Suprapubic skin (tissue), 4 donors: ENCODE measurements at regions not wholly inside any gene's neighbourhood (a gene's known extent, or its start where the extent isn't known, plus 50 kb on each side); places are given as distances from the start of the nearest gene placed in this dataset.

ENCODE experiments used
- DNase-seq, 2 donors: peaks; one replicate each; pipeline ENCODE4 v3.0.0-alpha.2; 2019; ENCODE audit warnings: low spot score in 2 of 2
- H3K27ac ChIP-seq: fragments of 200-600 bp; sonication (generic); one replicate; pipeline ENCODE4 v1.5.1; 2019
- H3K27me3 ChIP-seq: fragments of 200-600 bp; sonication (generic); one replicate; pipeline ENCODE4 v1.5.1; 2019
- H3K36me3 ChIP-seq: fragments of 200-600 bp; sonication (generic); one replicate; pipeline ENCODE4 v1.5.1; 2019
- H3K4me1 ChIP-seq: fragments of 200-600 bp; sonication (generic); one replicate; pipeline ENCODE4 v1.5.1; 2019
- H3K4me3 ChIP-seq: fragments of 200-600 bp; sonication (generic); one replicate; pipeline ENCODE4 v1.5.1; 2019; ENCODE audit warnings: mild to moderate bottlenecking
- H3K9me3 ChIP-seq: fragments of 200-600 bp; sonication (generic); one replicate; pipeline ENCODE4 v1.5.1; 2019
- EP300 ChIP-seq: sonication (generic); formaldehyde crosslinking; IDR thresholded peaks from one replicate; pipeline ENCODE4 v1.6.1; 2017; ENCODE audit warnings: antibody characterized with exemption
- POLR2A ChIP-seq, 2 donors: fragments of 450-650 bp; IDR thresholded peaks; one replicate each; pipeline ENCODE4 v1.6.1; 2017; ENCODE audit warnings: antibody characterized with exemption in 2 of 2, mild to moderate bottlenecking in 2 of 2, moderate library complexity in 2 of 2
- POLR2AphosphoS5 ChIP-seq, 3 donors: sonication (generic); formaldehyde crosslinking; IDR thresholded peaks; one replicate each; pipeline ENCODE4 v1.6.1; 2017; ENCODE audit warnings: antibody characterized with exemption in 3 of 3
- WGBS: methylation state at CpG from one replicate; pipeline ENCODE4 v1.1.5; 2018; 5-methylcytosine and 5-hydroxymethylcytosine counted together
- TF ChIP-seq, protein P1 (sequence below), 2 donors: fragments of 200-600 bp in 1 of 2; fragments of 450-650 bp in 1 of 2; sonication (generic) in 1 of 2; IDR thresholded peaks; one replicate each; pipeline ENCODE4 v1.5.1; 2016 to 2019; ENCODE audit warnings: antibody characterized with exemption in 2 of 2, mild to moderate bottlenecking in 1 of 2, moderate library complexity in 1 of 2

DNA sequence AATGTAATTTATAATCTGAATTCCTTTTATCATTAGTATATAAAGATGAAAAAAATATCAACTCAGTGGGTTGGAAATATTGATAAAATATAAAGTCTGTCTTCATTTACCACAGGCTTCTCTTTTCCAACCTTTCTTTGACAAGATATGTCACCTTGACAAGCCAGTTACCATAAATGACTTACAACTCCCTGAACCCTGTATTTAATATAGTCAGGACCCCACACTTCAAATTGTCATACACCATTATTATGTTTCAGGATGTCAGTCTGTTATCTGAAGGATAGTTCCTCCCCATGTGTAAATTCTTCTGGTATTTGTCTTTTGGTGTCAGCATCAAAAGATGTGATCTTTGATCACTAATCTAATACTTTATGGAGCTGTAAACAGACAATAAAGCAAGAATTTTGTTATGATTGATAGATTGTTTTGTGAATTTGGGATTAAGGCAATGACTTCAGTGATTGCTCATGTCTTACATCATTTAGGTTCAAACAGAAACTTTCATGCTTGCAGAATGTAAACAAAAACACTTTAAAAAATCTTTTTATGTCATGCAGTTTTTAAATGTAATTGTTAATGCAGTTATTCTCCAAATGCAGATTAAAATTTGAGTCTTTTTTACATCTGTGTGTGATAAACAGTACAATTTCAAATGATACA lies 503.5 kb upstream of the BCHE start:
- Histone ChIP-seq H3K27me3 (no peaks in the 10 kb centered on the region), H3K4me1 (no peaks in the 10 kb centered on the region), H3K36me3 (no peaks in the 10 kb centered on the region), H3K4me3 (no peak overlapping the region), H3K27ac (no peak overlapping the region), H3K9me3 (no peaks in the 10 kb centered on the region)
- no peak for TF ChIP-seq EP300
- DNase-seq = no peak

DNA sequence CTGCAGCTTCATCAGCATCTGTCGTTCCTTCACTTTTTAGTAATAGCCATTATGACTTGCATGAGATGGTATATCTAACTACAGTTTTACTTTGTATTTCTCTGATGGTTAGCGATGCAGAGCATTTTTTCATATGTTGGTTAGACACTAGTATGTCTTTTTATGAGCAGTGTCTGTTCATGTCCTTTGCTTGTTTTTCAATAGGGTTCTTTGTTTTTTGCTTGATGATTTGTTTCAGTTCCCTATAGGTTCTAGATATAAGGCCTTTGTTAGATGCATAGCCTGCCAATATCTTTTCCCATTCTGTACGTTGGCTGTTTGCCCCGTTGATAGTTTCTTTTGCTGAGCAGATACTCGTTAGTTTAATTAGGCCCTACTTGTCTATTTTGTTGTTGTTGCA lies 487.2 kb upstream of the BCHE start:
- 60% methylated on average over 5 of the region's 5 CpGs for WGBS
- no peaks in the 10 kb centered on the region for H3K36me3 ChIP-seq
- H3K9me3 ChIP-seq = no peaks in the 10 kb centered on the region
- H3K27ac ChIP-seq = no peak overlapping the region
- TF ChIP-seq EP300 (no peak), POLR2A (IDR thresholded peaks at IDR 0.05) (no peak), POLR2AphosphoS5 (IDR thresholded peaks at IDR 0.05) (no peak)
- TF ChIP-seq, protein P1, sequence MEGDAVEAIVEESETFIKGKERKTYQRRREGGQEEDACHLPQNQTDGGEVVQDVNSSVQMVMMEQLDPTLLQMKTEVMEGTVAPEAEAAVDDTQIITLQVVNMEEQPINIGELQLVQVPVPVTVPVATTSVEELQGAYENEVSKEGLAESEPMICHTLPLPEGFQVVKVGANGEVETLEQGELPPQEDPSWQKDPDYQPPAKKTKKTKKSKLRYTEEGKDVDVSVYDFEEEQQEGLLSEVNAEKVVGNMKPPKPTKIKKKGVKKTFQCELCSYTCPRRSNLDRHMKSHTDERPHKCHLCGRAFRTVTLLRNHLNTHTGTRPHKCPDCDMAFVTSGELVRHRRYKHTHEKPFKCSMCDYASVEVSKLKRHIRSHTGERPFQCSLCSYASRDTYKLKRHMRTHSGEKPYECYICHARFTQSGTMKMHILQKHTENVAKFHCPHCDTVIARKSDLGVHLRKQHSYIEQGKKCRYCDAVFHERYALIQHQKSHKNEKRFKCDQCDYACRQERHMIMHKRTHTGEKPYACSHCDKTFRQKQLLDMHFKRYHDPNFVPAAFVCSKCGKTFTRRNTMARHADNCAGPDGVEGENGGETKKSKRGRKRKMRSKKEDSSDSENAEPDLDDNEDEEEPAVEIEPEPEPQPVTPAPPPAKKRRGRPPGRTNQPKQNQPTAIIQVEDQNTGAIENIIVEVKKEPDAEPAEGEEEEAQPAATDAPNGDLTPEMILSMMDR (IDR thresholded peaks at IDR 0.05) = no peak
- no peak for DNase-seq
- no peak overlapping the region for H3K4me3 ChIP-seq
- no peaks in the 10 kb centered on the region for H3K4me1 ChIP-seq
- H3K27me3 ChIP-seq = no peaks in the 10 kb centered on the region

DNA sequence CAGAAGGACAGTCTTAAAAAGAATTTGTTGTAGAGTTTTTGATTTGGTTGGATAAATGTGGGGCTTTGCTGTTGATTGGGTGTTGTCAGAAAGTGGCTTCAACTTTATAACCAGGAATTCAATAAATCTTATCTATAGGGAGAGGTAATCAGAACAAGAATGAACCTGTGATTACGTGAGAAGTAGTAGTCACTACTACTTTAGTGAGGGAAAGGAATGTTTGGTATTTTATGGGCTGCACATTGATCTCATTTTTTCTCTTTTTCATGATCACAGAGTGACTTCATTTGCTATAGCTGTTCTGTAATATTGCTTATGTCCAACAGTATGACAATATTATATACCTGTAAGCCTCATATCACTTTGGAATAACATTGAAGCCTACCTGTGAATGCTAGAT lies 485.2 kb upstream of the BCHE start:
- Histone ChIP-seq H3K36me3 (no peaks in the 10 kb centered on the region), H3K9me3 (no peaks in the 10 kb centered on the region), H3K4me1 (no peaks in the 10 kb centered on the region), H3K4me3 (no peak overlapping the region), H3K27me3 (no peaks in the 10 kb centered on the region), H3K27ac (no peak overlapping the region)
- TF ChIP-seq, protein P1 (IDR thresholded peaks at IDR 0.05) = no peak
- TF ChIP-seq POLR2AphosphoS5 (IDR thresholded peaks at IDR 0.05) = no peak
- no peak for TF ChIP-seq EP300
- no peak for TF ChIP-seq POLR2A (IDR thresholded peaks at IDR 0.05)
- WGBS = 48% methylated on average over 1 of the region's 1 CpG
- DNase-seq = no peak

DNA sequence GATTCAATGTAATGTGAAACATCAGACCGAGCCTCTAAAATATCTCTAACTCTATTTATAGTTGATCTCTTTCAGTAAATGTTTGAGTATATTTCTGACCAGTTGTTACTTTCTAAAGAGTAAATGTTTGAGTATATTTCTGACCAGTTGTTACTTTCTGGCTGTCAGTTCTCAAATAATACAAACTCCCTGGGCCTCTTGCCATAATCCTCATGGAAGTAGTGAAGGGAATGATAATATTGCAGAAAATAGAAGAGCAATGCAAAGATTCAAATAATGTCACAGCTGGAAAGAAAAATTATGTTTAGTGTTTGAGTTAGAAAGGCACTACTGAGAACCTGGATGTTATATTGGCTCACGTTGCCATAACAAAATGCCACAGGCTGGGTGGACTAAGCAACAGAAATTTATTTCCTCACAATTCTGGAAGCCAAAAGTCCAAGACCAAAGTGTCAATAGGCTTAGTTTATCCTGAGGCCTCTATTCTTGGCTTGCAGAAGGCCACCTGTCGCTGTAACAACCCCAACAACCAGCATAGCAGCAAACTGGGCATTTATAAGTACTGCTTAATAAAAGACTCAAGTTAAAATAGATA lies 470.6 kb upstream of the BCHE start:
- no peaks in the 10 kb centered on the region for H3K9me3 ChIP-seq
- 85% methylated on average over 3 of the region's 3 CpGs for WGBS

DNA sequence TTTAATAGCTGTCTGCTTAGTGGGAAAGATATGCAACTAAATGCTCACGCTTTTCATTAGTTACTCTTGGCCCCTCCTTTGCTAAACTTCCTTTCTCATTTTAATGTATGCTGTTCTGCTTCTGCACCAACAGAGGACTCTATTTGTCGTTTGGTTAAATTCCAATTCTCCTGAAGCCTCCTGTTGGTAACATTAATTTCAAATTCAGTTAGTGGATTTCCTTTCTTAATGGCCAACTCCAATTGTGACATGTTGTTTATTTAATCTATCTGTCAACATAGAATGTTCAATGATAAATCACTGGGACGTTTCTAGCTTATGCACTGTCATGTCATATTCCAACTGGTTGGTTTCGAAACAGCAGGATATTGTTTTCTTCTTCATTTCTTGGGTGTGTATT lies 467.4 kb upstream of the BCHE start:
- no peak for DNase-seq
- no peaks in the 10 kb centered on the region for H3K9me3 ChIP-seq
- H3K4me3 ChIP-seq = no peak overlapping the region
- H3K27me3 ChIP-seq = no peaks in the 10 kb centered on the region
- no peak overlapping the region for H3K27ac ChIP-seq
- H3K4me1 ChIP-seq = no peaks in the 10 kb centered on the region
- H3K36me3 ChIP-seq = no peaks in the 10 kb centered on the region
- TF ChIP-seq, protein P1 (IDR thresholded peaks at IDR 0.05) = no peak
- TF ChIP-seq EP300 (no peak), POLR2A (IDR thresholded peaks at IDR 0.05) (no peak), POLR2AphosphoS5 (IDR thresholded peaks at IDR 0.05) (no peak)
- 62% methylated on average over 4 of the region's 4 CpGs for WGBS

More for the DNA sequence above, 470.6 kb upstream of the BCHE start:
- H3K27ac ChIP-seq = no peak overlapping the region
- DNase-seq = no peak
- no peak overlapping the region for H3K4me3 ChIP-seq
- no peaks in the 10 kb centered on the region for H3K4me1 ChIP-seq
- no peaks in the 10 kb centered on the region for H3K36me3 ChIP-seq
- TF ChIP-seq POLR2A (IDR thresholded peaks at IDR 0.05) (no peak), POLR2AphosphoS5 (IDR thresholded peaks at IDR 0.05) (no peak), EP300 (no peak)
- TF ChIP-seq, protein P1 (IDR thresholded peaks at IDR 0.05) = no peak
- no peaks in the 10 kb centered on the region for H3K27me3 ChIP-seq
